NCI-H1048 (cell line): ENCODE measurements at regions not wholly inside any gene's neighbourhood (a gene's known extent, or its start where the extent isn't known, plus 50 kb on each side); places are given as distances from the start of the nearest gene placed in this dataset.
"Not testable (repeated sequence)": the region's sequence is repeated elsewhere in the genome, so short reads cannot be mapped to it uniquely, and the experiment has no call there.

Experiments used
- DNase-seq: peaks from one replicate; lab custom pipeline; 2025; lab: John Stamatoyannopoulos, UW

DNA sequence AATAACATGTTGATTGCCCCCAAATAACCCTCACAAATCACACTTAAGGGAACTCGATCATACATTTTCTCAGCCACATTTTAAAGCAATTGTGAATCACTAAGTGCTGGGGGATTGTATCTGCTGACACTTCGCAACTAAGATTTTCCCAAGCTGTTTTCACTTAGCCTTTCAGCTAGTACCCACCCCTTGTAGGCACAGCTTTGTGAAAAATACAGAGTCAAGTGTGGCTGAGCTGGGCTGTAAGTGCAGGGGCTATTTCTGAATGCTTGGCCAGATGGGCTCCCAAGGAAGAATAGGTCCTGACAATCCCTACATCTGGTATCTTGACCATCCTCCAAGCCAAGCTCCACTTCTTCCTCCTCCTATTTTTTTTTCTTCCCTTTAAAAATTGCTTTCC lies 289.2 kb upstream of the NMUR2 start:
- no peak for DNase-seq

GRCh38 chr5:152701305-152701949 lies 296.3 kb upstream of the NMUR2 start:
- no peak for DNase-seq

DNA sequence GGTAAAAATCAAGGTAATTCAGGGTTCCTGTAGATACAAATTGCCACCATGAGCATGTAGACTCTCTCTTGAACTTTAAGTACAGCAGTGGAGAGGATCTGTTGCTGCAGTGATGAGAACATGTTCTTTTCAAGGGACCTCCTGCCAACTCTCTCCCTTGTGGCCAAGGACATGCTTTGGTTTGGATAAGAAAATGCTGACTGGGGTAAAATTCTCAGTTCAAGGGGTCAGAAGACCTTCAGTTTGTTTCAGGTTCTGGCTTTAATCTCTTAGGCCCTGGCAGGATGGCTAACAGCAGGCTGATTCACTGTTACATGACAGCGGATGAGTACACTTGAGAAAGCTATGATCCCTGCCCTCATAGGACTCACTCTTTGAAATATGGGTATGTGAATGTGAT lies 299.2 kb upstream of the NMUR2 start:
- DNase-seq: no peak

DNA sequence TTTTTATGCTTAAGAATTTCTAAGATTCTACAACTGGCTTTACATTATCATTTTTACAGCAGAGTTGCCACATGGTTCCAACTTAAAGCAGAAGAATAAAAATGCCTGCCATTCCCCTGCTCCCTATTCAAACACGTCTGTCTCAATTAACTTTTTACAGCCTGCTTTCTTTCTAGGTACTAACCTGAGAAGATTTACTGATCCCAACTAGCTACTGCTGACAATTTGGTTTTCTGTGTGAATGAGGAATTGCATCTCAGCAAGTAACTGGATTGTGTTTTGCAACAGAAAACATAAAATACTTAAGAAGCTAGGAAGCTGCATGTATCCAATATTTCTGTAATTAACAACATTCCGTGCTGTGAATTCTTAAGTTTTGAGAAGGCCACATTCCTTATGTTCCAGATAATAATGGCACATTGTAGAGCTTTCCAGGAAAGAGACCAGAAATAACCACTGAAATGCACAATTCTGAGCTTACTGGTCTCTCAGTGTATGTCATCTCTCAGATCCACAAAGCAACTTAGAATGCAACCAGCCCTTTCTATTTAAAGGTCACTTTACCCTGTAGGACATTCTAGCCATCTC lies 306.8 kb upstream of the NMUR2 start:
- no peak for DNase-seq

- no peak for DNase-seq
Observed at GRCh38 chr5:152717393-152717792, 312.3 kb upstream of the NMUR2 start.

DNA sequence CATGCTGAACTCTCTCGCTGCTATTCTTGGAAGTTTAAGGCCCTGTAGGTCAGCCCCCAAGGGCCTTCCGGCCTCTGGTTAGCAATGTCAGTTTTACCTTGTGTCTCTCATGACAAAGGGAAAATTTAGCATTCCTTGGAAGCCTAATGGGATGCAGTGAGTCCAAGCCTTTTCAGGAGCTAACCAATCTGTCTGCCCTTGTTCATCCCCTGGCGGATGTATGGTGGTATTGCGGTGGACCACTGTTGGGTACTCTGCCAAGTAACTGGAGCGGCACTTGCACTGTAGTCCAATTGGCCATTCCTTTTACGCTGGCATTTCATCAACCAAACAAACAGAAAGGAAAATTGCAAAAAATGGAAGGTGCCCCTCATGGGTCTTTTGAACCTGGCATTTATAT lies 318.4 kb upstream of the NMUR2 start:
- DNase-seq: no peak

DNA sequence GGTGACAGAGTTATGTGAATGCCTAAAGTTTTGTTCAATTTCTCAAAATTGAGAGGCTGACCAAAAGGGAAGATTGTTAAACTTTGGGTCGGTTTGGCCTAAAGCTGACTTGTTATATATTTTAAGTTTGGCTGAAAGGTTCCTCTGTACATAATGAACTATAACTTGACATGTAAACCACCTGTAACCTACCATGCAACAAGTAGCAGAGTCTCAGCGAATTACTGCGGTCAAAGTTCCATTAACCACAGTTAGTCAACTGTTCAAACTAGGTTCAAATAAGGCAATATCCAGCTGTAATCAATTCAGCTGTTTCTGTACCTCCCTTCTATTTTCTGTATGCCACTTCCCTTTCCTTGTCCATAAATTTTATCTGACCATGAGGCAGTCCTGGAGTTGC lies 325.1 kb upstream of the NMUR2 start:
- no peak for DNase-seq

GRCh38 chr5:152736906-152737305 lies 331.8 kb upstream of the NMUR2 start:
- no peak for DNase-seq

DNA sequence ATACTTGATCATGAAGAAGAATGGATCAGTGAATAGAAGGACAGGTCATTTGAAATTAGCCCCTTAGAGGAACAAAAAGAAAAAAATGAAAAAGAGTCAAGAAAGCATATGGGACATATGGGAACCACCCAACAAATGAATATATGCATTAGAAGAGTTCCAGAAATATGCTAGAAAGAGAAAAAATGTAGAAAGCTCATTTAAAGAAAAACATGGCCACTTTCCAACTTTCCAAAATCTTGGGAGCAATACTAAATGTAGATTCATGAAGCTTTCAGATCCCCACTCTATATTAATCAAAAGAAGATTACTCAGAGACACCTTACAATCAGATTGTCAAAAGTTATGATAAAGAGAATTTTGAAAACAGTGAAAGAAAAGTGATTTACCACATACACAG lies 334.8 kb upstream of the NMUR2 start:
- no peak for DNase-seq

GRCh38 chr5:152741126-152741525 lies 336.0 kb upstream of the NMUR2 start:
- DNase-seq: not testable (repeated sequence)

GRCh38 chr5:152787709-152788217 lies 382.7 kb upstream of the NMUR2 start:
- DNase-seq: not testable (repeated sequence)

DNA sequence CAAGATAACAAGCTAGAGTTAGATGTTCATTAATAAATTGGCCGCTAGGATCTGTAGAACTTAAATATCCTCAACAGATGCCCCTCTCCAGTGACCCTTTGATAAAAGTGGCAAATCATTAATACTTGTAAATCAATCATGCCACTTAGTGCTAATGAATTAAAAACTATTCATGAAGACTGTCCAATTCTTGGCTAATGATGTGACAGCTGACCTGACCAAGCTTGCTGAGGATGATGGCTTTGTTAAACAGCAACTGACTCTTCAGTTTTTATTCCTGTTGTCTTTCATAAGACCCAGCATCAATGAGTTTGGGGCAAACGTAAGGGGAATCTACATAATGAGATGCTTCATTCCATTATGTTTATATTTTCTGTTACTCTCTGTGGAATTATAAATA lies 396.8 kb upstream of the NMUR2 start:
- no peak for DNase-seq

GRCh38 chr5:152804179-152804578 lies 399.1 kb upstream of the NMUR2 start:
- DNase-seq: no peak

DNA sequence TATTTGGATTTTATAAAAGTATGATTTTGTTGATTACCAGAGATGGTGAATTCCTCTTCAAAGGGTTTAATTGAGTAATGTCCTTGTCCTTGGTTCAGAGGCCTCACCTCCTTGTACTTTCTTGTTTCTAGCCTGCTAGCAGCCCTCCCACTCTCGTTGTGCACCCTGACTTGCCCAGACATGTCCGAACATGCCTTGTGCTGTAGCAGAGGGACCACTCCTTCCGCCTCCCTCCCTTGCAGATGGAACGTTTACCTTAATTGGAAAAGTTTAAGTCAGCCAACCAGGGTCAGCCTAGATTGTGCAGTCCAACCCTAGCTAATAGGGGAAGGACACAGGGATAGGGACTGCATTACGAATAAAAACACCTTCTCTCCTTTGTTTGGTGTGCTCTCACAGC lies 406.9 kb upstream of the NMUR2 start:
- DNase-seq: no peak

- DNase-seq: no peak
Observed at GRCh38 chr5:152813526-152813925, 408.4 kb upstream of the NMUR2 start.

GRCh38 chr5:152819891-152820290 lies 414.8 kb upstream of the NMUR2 start:
- no peak for DNase-seq

GRCh38 chr5:152824316-152824715 lies 419.2 kb upstream of the NMUR2 start:
- DNase-seq: no peak

DNA sequence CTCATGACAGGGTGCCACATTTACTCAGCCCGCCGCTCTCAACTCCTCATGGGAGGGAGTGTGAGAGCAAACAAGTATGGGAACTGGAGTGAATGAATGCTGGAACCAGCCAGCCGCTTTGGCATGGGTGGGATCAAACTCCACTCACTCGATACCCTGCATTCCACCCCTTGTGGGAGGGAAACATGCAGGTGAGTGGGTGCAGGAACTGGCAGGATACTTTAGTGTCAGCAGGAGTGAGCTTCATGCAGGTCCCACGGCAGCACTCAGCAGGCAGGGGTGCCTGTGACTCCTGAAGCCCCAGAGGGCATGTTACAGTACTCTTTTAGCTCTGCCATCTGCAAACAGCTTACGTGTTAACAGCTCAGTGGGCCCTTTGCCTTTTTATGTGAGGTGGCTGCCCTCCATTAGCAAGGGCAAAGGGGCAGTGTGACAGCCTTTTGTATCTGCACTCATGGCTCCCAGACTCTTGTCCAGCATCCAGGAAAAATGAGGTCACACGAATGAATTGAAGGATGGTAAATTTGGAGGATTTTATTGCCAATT lies 433.2 kb upstream of the NMUR2 start:
- no peak for DNase-seq

DNA sequence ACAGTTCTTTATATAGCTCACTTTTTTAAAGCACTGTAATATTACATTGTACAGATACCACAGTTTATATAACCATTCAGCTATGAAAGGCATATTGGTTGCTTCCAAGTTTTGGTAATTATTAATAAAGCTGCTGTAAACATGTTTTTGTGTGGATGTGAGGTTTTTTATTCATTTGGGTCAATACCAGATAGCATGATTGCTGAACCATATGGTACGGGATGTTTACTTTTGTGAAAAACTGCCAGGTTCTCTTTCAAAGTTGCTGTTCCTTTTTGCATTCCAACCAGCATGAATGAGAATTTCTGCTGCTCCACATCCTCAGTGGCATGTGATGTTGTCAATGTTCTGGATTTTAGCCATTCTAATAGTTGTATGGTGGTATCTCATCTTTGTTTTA lies 439.6 kb upstream of the NMUR2 start:
- no peak for DNase-seq

- no peak for DNase-seq
Observed at GRCh38 chr5:152853361-152853760, 448.3 kb upstream of the NMUR2 start.

GRCh38 chr5:152855441-152855840 lies 450.4 kb upstream of the NMUR2 start:
- DNase-seq: no peak

DNA sequence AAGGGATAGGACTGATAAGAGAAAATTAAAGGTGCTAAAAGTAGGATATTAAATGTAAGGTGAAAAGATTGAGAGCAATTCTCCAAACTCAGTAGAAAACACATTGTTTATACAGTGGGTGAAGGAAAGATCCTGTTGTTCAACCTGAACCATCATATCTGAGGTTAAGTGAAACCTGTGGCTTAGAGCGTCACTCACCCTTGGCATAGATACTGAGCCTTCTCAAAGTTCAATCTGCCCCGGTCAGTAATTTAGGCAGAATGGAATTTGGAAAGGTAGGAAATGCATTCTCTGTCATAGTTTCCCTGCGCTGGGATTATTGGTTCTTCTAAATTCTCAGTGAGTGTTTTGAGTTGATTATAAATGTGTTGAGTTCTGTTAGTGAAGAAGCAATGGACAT lies 456.2 kb upstream of the NMUR2 start:
- no peak for DNase-seq

DNA sequence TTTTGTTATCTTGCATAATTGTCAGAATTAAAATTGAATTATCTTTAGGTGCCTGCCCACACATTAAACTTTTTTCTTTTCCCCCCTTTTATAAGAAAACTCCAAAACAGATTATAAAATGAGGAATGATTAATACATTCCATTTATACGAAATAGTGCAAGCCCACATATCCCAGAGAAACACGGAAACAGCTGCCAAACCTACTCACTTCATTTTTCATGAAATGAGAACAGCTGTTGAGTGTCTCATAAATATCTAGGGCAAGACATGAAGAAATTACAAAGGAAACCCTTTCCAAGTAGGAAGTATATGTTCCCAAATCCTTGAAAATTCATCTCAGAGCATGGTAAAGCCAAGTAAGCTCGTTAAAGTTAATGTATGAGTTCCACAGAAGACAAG lies 459.4 kb upstream of the NMUR2 start:
- no peak for DNase-seq

GRCh38 chr5:152864991-152865390 lies 459.9 kb upstream of the NMUR2 start:
- DNase-seq: no peak
